Lower leg skin (tissue), 3 donors: ENCODE measurements at regions not wholly inside any gene's neighbourhood (a gene's known extent, or its start where the extent isn't known, plus 50 kb on each side); places are given as distances from the start of the nearest gene placed in this dataset.

Source experiments
- POLR2A ChIP-seq, 2 donors: fragments of 450-650 bp; IDR thresholded peaks; one replicate each; pipeline ENCODE4 v1.6.1; 2016 to 2017; ENCODE audit warnings: antibody characterized with exemption in 2 of 2, mild to moderate bottlenecking in 1 of 2, moderate library complexity in 1 of 2
- TF ChIP-seq, protein P1 (sequence below), 3 donors: fragments of 450-650 bp; IDR thresholded peaks; one replicate each; pipeline ENCODE4 v1.5.1; 2016; ENCODE audit warnings: antibody characterized with exemption in 3 of 3, mild to moderate bottlenecking in 3 of 3, moderate library complexity in 2 of 3

DNA sequence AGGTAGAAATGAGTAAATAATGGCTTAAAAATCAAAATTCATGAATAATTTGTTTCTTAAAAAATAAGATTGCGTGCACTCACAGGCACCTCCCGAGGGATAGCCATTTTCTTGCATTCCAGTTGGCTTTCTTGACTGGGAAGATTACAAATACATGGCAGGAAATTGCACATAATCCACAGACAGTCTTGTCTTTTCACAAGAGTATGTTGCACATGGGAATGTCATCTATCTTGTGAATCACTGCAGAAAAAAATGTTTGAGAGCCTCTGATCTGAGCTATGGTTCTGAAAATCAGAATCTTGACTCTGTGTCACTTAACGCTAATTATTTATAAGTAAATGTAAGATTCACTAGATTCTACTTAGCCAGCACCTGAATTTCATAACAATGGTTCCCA, 74.1 kb upstream of the PRKG1 start:
- TF ChIP-seq POLR2A (IDR thresholded peaks at IDR 0.05) = no peak
- TF ChIP-seq, protein P1, sequence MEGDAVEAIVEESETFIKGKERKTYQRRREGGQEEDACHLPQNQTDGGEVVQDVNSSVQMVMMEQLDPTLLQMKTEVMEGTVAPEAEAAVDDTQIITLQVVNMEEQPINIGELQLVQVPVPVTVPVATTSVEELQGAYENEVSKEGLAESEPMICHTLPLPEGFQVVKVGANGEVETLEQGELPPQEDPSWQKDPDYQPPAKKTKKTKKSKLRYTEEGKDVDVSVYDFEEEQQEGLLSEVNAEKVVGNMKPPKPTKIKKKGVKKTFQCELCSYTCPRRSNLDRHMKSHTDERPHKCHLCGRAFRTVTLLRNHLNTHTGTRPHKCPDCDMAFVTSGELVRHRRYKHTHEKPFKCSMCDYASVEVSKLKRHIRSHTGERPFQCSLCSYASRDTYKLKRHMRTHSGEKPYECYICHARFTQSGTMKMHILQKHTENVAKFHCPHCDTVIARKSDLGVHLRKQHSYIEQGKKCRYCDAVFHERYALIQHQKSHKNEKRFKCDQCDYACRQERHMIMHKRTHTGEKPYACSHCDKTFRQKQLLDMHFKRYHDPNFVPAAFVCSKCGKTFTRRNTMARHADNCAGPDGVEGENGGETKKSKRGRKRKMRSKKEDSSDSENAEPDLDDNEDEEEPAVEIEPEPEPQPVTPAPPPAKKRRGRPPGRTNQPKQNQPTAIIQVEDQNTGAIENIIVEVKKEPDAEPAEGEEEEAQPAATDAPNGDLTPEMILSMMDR (IDR thresholded peaks at IDR 0.05) = no peak
